Calu3 (cell line): ENCODE measurements at regions not wholly inside any gene's neighbourhood (a gene's known extent, or its start where the extent isn't known, plus 50 kb on each side); places are given as distances from the start of the nearest gene placed in this dataset.

ENCODE experiments used
- BruUV-seq: library from RNA; stranded (reverse); fragments of 400-500 nt; replicated peaks from 2 replicates; lab custom pipeline; 2021; lab: Mats Ljungman, UMichigan
- CTCF ChIA-PET: fragments of 300-600 bp; sonication (Branson Sonifier 250); formaldehyde crosslinking; loops from one replicate; lab custom pipeline; 2022; ENCODE audit warnings: antibody characterized with exemption; lab: Charles Lee
- DNase-seq: peaks from one replicate; pipeline ENCODE4 v3.0.0; 2022
- H3K27ac Mint-ChIP-seq: one replicate; pipeline ENCODE4 v1.8.0; 2022; ENCODE audit warnings: mixed read lengths; ENCODE audit not compliant: unreplicated experiment
- H3K27me3 Mint-ChIP-seq: one replicate; pipeline ENCODE4 v1.8.0; 2022; ENCODE audit warnings: mixed read lengths; ENCODE audit not compliant: unreplicated experiment
- H3K36me3 Mint-ChIP-seq: one replicate; pipeline ENCODE4 v1.8.0; 2022; ENCODE audit warnings: mild to moderate bottlenecking, moderate library complexity, mixed read lengths; ENCODE audit not compliant: insufficient read depth, unreplicated experiment
- H3K4me1 Mint-ChIP-seq: one replicate; pipeline ENCODE4 v1.8.0; 2022; ENCODE audit warnings: mild to moderate bottlenecking, low read depth, mixed read lengths; ENCODE audit not compliant: unreplicated experiment
- H3K4me3 Mint-ChIP-seq: one replicate; pipeline ENCODE4 v1.8.0; 2022; ENCODE audit warnings: mild to moderate bottlenecking, low read depth, moderate library complexity, mixed read lengths; ENCODE audit not compliant: unreplicated experiment
- H3K9me3 Mint-ChIP-seq: one replicate; pipeline ENCODE4 v1.8.0; 2022; ENCODE audit warnings: low read depth, mixed read lengths; ENCODE audit not compliant: unreplicated experiment
- intact Hi-C: fragments of 100-400 bp; cut with micrococcal nuclease; formaldehyde crosslinking; loops from one replicate; pipeline ENCODE4 v1.10.0; 2022; ENCODE audit not compliant: unreplicated experiment
- TF ChIP-seq, protein P1 (sequence below): fragments of 200-600 bp; IDR thresholded peaks from one replicate; pipeline ENCODE4 v1.8.0; 2022; ENCODE audit warnings: antibody characterized with exemption; ENCODE audit not compliant: unreplicated experiment

DNA sequence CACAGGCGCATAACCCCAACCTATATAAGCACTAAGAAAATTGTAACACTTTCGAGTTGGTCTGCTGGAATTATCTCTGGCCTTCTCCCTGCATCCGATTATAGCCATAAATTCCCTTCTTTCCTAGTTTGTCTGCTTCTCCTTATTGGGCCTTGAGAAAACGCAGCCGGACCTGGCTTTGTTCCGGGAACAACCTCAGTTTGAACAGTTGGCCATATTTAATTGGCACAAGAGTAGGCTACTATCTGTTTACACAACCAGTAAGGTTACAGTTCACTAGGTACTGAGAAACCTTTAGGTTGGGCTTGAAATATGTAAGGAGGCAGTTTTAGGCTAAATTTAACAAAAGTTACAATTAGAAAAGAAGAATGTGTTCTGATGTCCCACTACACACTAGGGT is 176.1 kb downstream of the IPO8 start:
- no peak overlapping the region for H3K27ac Mint-ChIP-seq
- intact Hi-C loops, result no loop called here
- TF ChIP-seq, protein P1, sequence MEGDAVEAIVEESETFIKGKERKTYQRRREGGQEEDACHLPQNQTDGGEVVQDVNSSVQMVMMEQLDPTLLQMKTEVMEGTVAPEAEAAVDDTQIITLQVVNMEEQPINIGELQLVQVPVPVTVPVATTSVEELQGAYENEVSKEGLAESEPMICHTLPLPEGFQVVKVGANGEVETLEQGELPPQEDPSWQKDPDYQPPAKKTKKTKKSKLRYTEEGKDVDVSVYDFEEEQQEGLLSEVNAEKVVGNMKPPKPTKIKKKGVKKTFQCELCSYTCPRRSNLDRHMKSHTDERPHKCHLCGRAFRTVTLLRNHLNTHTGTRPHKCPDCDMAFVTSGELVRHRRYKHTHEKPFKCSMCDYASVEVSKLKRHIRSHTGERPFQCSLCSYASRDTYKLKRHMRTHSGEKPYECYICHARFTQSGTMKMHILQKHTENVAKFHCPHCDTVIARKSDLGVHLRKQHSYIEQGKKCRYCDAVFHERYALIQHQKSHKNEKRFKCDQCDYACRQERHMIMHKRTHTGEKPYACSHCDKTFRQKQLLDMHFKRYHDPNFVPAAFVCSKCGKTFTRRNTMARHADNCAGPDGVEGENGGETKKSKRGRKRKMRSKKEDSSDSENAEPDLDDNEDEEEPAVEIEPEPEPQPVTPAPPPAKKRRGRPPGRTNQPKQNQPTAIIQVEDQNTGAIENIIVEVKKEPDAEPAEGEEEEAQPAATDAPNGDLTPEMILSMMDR, result no peak
- H3K27me3 Mint-ChIP-seq, result peaks cover 13% of the 10 kb centered on the region
- BruUV-seq, result no TSS peak
- no peak for DNase-seq
- H3K9me3 Mint-ChIP-seq, result no peaks in the 10 kb centered on the region
- no peaks in the 10 kb centered on the region for H3K36me3 Mint-ChIP-seq
- no peak overlapping the region for H3K4me3 Mint-ChIP-seq
- H3K4me1 Mint-ChIP-seq, result no peaks in the 10 kb centered on the region
- CTCF ChIA-PET, result no interaction called here

DNA sequence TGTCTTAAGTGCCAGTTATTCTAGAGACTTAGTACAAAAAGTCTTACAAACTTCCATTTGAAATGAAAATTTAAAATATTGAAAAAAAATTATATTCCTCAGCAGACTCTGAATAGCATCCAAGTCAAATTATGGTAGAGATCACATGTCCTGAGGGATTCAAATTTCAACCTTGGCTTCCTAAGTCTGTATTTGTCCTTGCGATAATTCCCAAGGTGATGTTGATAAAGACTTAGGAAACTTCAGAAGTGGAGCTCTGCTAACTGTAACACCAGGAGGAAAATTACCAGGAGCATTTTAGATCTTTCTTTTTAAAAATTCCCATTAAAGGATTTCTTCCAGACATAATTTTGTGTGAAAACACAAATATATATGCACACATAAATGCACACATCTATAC is 178.3 kb downstream of the IPO8 start:
- BruUV-seq, result no TSS peak
- no peaks in the 10 kb centered on the region for H3K27me3 Mint-ChIP-seq
- H3K36me3 Mint-ChIP-seq, result no peaks in the 10 kb centered on the region
- no peak for DNase-seq
- H3K9me3 Mint-ChIP-seq, result no peaks in the 10 kb centered on the region
- intact Hi-C loops, result no loop called here
- CTCF ChIA-PET, result no interaction called here
- no peak overlapping the region for H3K27ac Mint-ChIP-seq
- no peak overlapping the region for H3K4me3 Mint-ChIP-seq
- no peaks in the 10 kb centered on the region for H3K4me1 Mint-ChIP-seq
- TF ChIP-seq, protein P1, result no peak

DNA sequence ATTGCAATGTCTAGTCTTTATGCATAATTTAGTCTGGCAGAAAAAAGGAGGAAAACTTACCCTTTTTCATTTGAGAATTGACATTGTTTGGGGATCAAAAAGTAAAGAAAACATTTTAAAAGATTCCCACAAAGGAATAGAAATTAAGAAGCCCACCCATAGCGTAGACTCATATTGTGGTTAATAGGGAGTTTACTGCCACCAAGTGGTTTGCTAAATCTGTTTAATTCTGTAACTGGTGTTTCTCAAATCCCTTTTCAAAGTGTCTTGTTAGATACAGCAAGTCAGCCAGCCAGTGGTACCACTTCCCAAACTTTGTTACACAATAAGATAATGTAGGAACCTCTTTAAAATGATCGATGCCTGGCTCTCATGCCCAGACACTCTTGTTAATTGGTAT is 180.3 kb downstream of the IPO8 start:
- Mint-ChIP-seq H3K4me3 (no peak overlapping the region), H3K27ac (no peak overlapping the region), H3K36me3 (no peaks in the 10 kb centered on the region), H3K27me3 (no peaks in the 10 kb centered on the region), H3K4me1 (no peaks in the 10 kb centered on the region), H3K9me3 (no peaks in the 10 kb centered on the region)
- TF ChIP-seq, protein P1, result no peak
- DNase-seq, result no peak
- BruUV-seq, result no TSS peak
- intact Hi-C loops, result no loop called here
- CTCF ChIA-PET, result no interaction called here

DNA sequence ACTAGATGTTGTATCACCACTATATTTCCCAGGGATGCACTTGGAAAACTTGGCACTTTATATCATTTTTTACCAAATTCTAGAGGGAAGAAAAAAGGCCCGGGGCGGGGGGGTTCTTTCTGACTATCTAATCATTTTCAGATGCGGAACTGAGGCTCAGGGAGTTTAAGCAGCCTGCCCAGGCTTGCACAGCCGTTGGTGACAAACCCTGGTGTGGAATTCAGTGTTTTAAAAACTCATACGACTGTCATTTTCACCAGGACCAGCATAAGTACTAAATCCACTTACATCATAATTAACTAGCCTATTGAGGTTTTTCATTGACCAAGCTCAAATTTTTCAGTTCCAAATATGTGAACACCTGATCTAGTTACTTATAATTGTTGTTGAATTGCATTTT is 181.0 kb downstream of the IPO8 start:
- TF ChIP-seq, protein P1, result no peak
- CTCF ChIA-PET, result no interaction called here
- H3K4me3 Mint-ChIP-seq, result no peak overlapping the region
- H3K36me3 Mint-ChIP-seq, result no peaks in the 10 kb centered on the region
- intact Hi-C loops, result no loop called here
- no peaks in the 10 kb centered on the region for H3K27me3 Mint-ChIP-seq
- H3K9me3 Mint-ChIP-seq, result no peaks in the 10 kb centered on the region
- H3K4me1 Mint-ChIP-seq, result no peaks in the 10 kb centered on the region
- BruUV-seq, result no TSS peak
- H3K27ac Mint-ChIP-seq, result no peak overlapping the region
- DNase-seq, result no peak
